Small intestine (tissue), 7 donors: ENCODE measurements at regions not wholly inside any gene's neighbourhood (a gene's known extent, or its start where the extent isn't known, plus 50 kb on each side); places are given as distances from the start of the nearest gene placed in this dataset.
"Not testable (repeated sequence)": the region's sequence is repeated elsewhere in the genome, so short reads cannot be mapped to it uniquely, and the experiment has no call there.

Source experiments
- DNase-seq, 2 donors: peaks; one replicate each; pipeline versions ENCODE4 v3.0.0 to v3.0.0-alpha.2; 2013
- FAIRE-seq: peaks from 2 replicates; lab custom pipeline; 2012; peaks lifted over from hg19 to GRCh38; lab: Jason Lieb, UNC
- H3K27ac ChIP-seq, 3 donors: one replicate each; pipeline ENCODE4 v1.5.1; 2013; ENCODE audit warnings: low read length in 2 of 3, mild to moderate bottlenecking in 2 of 3, control low read depth in 1 of 3, inconsistent platforms in 1 of 3, low read depth in 1 of 3, moderate library complexity in 1 of 3
- H3K27me3 ChIP-seq, 3 donors: one replicate each; pipeline ENCODE4 v1.6.1; 2013; ENCODE audit warnings: low read length in 3 of 3, inconsistent platforms in 1 of 3; ENCODE audit not compliant: control insufficient read depth in 3 of 3, insufficient read depth in 3 of 3
- H3K36me3 ChIP-seq, 3 donors: one replicate each; pipeline ENCODE4 v1.6.1; 2013; ENCODE audit warnings: low read length in 3 of 3, inconsistent platforms in 1 of 3, low read depth in 1 of 3, mild to moderate bottlenecking in 1 of 3, moderate library complexity in 1 of 3; ENCODE audit not compliant: control insufficient read depth in 3 of 3, insufficient read depth in 2 of 3
- H3K4me1 ChIP-seq, 3 donors: one replicate each; pipeline ENCODE4 v1.6.1; 2013; ENCODE audit warnings: low read length in 2 of 3, inconsistent platforms in 1 of 3, low read depth in 1 of 3, mild to moderate bottlenecking in 1 of 3, moderate library complexity in 1 of 3; ENCODE audit not compliant: control insufficient read depth in 3 of 3, insufficient read depth in 2 of 3
- H3K4me3 ChIP-seq, 3 donors: one replicate each; pipeline ENCODE4 v1.5.1; 2013; ENCODE audit warnings: low read length in 3 of 3, control low read depth in 1 of 3, inconsistent platforms in 1 of 3, low read depth in 1 of 3, mild to moderate bottlenecking in 1 of 3, moderate library complexity in 1 of 3
- H3K9me3 ChIP-seq, 2 donors: one replicate each; pipeline ENCODE4 v1.6.1; 2013; ENCODE audit warnings: low read depth in 1 of 2, low read length in 1 of 2; ENCODE audit not compliant: control insufficient read depth in 2 of 2, insufficient read depth in 1 of 2
- WGBS, 3 donors: extraction: QIAGEN DNeasy Blood & Tissue Kit; methylation state at CpG; one replicate each; pipeline ENCODE4 v1.1.7; 2013; 5-methylcytosine and 5-hydroxymethylcytosine counted together
- donor health status: healthy with polysubstance abuse.
- donor health status: control.
- donor health status: control.
- donor health status: Bipolar disorder and iron deficiency.
- donor health status: healthy.

DNA sequence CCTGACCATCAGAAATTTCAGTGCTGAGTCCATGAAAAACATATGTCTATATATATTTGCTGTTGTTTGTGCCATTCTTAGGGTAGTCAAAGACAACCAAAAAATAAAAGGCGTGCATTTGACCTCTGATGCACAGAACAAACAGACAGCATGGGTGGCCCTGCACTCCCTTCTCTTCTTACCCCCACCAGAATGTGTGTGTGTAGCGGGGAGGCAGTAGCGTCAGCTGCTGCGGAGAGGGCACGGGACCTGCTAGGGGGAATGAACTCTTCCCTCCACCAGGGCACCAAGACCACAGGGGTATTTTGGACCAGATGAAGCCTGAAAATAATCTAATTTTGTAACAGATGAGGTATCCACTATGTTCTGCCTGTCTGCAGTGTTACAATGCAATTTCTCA is 277.7 kb upstream of the ZNF32 start:
- Histone ChIP-seq H3K36me3 (no peaks in the 10 kb centered on the region), H3K27me3 (peaks cover 0 to 2% (median 0%) of the 10 kb centered on the region in 3 donors), H3K9me3 (no peaks in the 10 kb centered on the region), H3K27ac (no peak overlapping the region), H3K4me1 (no peaks in the 10 kb centered on the region), H3K4me3 (no peak overlapping the region)
- DNase-seq (no peak), FAIRE-seq (no peak)
- WGBS, 3 donors: 86 to 92% (median 91%) methylated on average over 5 of the region's 5 CpGs

DNA sequence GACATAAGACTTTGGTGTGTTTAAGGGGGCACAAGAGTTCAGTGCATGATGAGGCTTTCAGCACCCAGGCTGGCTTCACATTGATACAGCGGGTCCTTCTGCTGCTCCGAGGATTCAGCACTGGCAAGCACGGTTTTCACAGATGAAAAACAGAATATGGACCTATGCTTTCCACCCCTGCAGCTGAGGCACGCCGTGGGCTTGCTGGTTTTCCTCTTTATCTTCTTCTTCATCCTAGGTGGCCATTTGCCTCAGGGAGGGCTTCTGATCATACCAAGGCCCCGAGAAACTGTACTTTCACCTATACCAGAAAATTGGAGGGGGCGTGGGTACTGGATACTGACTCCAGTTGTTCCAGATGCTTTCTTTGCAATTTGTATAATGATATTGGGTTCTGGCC is 277.1 kb upstream of the ZNF32 start:
- Histone ChIP-seq H3K9me3 (no peaks in the 10 kb centered on the region), H3K4me3 (no peak overlapping the region), H3K4me1 (no peaks in the 10 kb centered on the region), H3K27me3 (peaks cover 0 to 2% (median 0%) of the 10 kb centered on the region in 3 donors), H3K36me3 (no peaks in the 10 kb centered on the region), H3K27ac (no peak overlapping the region)
- no peak for DNase-seq
- WGBS, 3 donors: 86 to 89% (median 89%) methylated on average over 7 of the region's 7 CpGs
- FAIRE-seq: no peak

DNA sequence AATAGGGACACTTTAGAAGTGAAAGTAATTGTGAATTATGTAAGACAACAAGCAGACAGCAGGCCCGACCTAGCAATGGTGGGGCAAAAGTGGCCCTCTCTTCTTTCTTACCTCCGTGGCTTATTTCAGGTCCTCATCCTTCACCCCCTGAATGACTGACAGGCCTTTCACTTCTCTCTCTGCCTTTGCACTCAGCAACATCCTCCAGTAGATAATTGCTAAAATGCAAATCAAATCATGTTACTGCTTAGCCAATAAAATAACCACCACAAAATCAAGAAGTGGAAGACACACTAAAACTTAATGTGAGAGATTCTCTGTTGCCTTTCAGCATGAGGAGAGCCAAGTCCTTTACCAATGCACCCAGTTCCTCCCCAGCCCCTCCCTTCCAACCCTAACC is 274.6 kb upstream of the ZNF32 start:
- Histone ChIP-seq H3K4me1 (no peaks in the 10 kb centered on the region), H3K4me3 (no peak overlapping the region), H3K27ac (no peak overlapping the region), H3K36me3 (no peaks in the 10 kb centered on the region), H3K9me3 (peaks cover 0 to 8% of the 10 kb centered on the region in 2 donors), H3K27me3 (peaks cover 0 to 2% (median 0%) of the 10 kb centered on the region in 3 donors)
- FAIRE-seq (no peak), DNase-seq (no peak)
- WGBS, 3 donors: 32 to 48% (median 33%) methylated on average over 2 of the region's 2 CpGs

DNA sequence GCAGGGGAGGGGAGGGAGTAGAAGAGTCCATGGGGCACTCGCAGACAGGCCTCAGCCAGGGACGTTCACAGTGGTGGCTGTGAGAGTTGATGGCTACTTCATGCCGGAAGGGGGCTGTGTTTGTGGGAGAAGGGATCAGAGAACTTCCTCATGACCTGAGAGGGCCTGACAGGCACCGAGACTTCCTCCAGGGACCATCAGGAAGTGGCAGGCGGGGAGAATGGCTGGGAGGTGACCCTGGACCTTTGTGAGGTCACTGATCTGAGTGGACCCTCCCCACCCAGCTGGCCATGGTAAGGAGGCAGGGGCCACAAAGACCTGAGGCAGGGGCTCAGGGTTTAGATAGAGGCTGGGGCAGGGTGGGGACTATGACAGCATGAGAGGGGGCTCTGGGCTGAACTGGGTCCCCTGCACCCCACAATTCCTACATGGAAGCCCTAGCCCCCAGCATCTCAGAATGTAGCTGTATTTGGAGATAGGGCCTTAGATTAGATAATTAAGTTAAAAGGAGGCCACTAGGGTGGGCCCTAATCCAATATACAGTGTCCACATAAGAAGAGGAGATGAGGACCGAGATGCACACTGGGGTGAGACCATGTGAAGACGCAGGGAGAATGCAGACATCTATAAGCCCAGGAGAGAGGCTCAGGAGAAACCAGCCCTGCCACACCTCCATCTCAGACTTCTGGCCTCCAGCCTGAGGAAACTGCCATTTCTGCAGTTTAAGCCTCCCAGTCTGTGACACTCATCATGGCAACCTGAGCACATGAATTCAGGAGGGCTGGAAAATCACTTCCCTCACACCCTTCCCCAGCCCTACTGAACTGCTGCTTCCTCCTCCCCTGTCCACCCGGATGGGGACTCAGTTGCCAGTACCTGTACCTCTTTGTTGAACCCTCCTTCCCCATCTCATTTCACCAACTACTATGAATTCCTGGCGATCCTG is 273.9 kb upstream of the ZNF32 start:
- Histone ChIP-seq H3K4me1 (no peaks in the 10 kb centered on the region), H3K4me3 (no peak overlapping the region), H3K27me3 (peaks cover 0 to 2% (median 0%) of the 10 kb centered on the region in 3 donors), H3K27ac (no peak overlapping the region), H3K9me3 (peaks cover 0 to 8% of the 10 kb centered on the region in 2 donors), H3K36me3 (no peaks in the 10 kb centered on the region)
- no peak for FAIRE-seq
- DNase-seq: no peak
- WGBS, 3 donors: 73 to 79% (median 79%) methylated on average over 9 of the region's 9 CpGs

DNA sequence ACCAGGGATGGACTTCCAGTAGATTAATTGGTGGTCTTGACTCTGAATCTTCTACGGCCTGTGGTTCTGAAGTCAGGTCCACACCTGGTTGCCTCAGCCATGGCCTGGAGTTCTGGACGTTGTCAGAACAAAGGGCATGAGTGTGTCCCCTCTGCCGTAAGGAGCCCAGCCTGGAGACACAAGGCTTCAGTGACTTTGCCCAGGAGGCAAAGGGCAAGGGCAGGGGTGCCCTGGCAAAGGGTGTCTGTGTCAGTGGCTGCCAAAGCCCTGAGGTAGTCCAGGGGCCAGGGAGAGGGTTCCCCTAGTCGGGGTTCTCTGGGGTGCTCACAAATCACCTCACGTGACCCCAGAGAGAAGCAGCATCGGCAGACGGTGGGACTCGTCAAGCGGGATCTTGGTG is 273.2 kb upstream of the ZNF32 start:
- Histone ChIP-seq H3K9me3 (peaks cover 0 to 8% of the 10 kb centered on the region in 2 donors), H3K36me3 (no peaks in the 10 kb centered on the region), H3K4me1 (no peaks in the 10 kb centered on the region), H3K27me3 (no peaks in the 10 kb centered on the region), H3K4me3 (no peak overlapping the region), H3K27ac (no peak overlapping the region)
- no peak for DNase-seq
- 85 to 89% (median 87%) methylated on average over 9 of the region's 9 CpGs for WGBS, 3 donors
- FAIRE-seq: no peak

DNA sequence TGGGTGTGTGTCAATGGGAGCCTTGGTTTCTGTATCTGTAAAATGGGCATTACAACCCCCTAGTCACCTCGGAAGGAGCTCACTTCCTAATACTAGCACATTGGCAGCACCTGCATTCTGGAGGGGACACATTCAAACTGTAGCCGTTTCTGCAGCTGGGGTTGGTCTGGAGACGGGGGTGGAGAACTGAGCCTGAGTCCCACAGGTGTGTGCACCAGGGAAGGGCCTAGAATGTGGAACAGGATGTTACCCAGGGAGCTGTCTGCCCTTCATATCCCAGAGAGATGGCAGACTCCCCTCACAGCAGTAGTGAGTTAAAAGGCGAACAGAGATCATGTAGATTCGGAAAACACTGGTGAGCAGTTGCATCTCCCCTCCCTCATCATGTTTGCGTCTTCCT is 272.8 kb upstream of the ZNF32 start:
- H3K4me3 ChIP-seq: no peak overlapping the region
- WGBS, 3 donors: 92 to 95% (median 94%) methylated on average over 6 of the region's 6 CpGs
- no peak overlapping the region for H3K27ac ChIP-seq
- no peak for DNase-seq
- no peaks in the 10 kb centered on the region for H3K36me3 ChIP-seq
- FAIRE-seq: no peak
- H3K27me3 ChIP-seq: no peaks in the 10 kb centered on the region
- peaks cover 0 to 8% of the 10 kb centered on the region in 2 donors for H3K9me3 ChIP-seq
- H3K4me1 ChIP-seq: no peaks in the 10 kb centered on the region

DNA sequence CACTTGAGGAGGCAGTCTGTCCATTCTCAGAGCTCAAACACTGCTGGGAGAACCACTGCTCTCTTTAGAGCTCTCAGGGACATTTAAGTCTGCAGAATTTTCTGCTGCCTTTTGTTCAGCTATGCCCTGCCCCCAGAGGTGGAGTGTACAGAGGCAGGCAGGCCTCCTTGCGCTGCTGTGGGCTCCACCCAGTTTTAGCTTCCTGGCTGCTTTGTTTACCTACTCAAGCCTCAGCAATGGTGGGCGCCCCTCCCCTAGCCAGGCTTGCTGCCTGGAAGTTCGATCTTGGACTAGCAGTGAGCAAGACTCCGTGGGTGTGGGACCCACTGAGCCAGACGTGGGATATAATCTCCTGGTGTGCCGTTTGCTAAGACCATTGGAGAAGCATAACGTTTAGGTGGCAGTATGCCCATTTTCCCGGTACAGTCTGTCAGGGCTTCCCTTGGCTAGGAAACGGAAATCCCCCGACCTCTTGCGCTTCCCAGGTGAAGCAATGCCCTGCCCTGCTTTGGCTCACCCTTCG is 271.6 kb upstream of the ZNF32 start:
- not testable (repeated sequence) for DNase-seq, H3K4me1 ChIP-seq, H3K9me3 ChIP-seq, FAIRE-seq, H3K4me3 ChIP-seq, H3K27ac ChIP-seq, H3K27me3 ChIP-seq, H3K36me3 ChIP-seq
- WGBS, 3 donors: 76 to 85% (median 79%) methylated on average over 12 of the region's 12 CpGs

DNA sequence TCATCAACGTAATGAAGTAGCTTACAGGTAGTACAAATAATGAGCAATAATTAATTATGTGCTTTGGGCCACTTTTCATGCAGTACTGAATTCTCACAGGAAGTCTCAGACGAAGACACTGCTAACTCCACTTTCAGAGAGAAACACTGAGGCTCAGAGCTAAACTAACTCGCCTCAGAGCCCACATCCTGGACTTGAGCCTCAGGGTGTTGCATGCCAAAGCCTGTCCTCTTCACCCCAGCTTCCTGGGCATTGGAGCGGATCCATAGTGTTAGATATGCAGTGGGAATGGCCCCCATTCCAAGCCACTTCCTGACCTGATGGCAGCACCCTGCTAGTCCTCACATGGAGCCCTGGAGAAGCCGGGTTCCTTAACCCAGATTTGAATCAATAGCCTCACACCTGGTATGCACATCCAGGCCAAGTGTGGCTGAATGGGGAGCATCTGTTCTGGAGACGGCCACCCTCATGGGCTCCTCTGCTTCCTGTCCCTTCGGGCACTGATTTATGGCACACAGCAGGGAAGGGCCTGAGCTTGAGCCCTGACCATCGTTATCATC is 265.1 kb upstream of the ZNF32 start:
- no peaks in the 10 kb centered on the region for H3K27me3 ChIP-seq
- WGBS, 3 donors: 79 to 85% (median 82%) methylated on average over 8 of the region's 8 CpGs
- H3K4me3 ChIP-seq: no peak overlapping the region
- H3K4me1 ChIP-seq: no peaks in the 10 kb centered on the region
- no peaks in the 10 kb centered on the region for H3K9me3 ChIP-seq
- DNase-seq (peak in 1 of 2 donors; percentile 12), FAIRE-seq (no peak)
- no peak overlapping the region for H3K27ac ChIP-seq
- no peaks in the 10 kb centered on the region for H3K36me3 ChIP-seq
